ENCODE measurements at regions not wholly inside any gene's neighbourhood (a gene's known extent, or its start where the extent isn't known, plus 50 kb on each side); places are given as distances from the start of the nearest gene placed in this dataset.

- TF ChIP-seq CTCF (IDR thresholded peaks at IDR 0.05) (no peak), POLR2A (IDR thresholded peaks at IDR 0.05) (no peak)
Observed at GRCh38 chr1:227433663-227434341, 115.5 kb upstream of the CDC42BPA start.
